BE2C (cell line): ENCODE measurements at regions not wholly inside any gene's neighbourhood (a gene's known extent, or its start where the extent isn't known, plus 50 kb on each side); places are given as distances from the start of the nearest gene placed in this dataset.

ENCODE experiments used
- DNase-seq: peaks from one replicate; pipeline ENCODE4 v3.0.0-alpha.2; 2020
- H3K27me3 ChIP-seq: fragments of 250-450 bp; sonication (Bioruptor Pico); 2 replicates; pipeline ENCODE4 v1.5.1; 2020; ENCODE audit warnings: mild to moderate bottlenecking
- H3K36me3 ChIP-seq: fragments of 250-450 bp; sonication (Bioruptor Pico); 2 replicates; pipeline ENCODE4 v1.5.1; 2020; ENCODE audit warnings: mild to moderate bottlenecking
- H3K4me1 ChIP-seq: fragments of 250-450 bp; sonication (Bioruptor Pico); 2 replicates; pipeline ENCODE4 v1.5.1; 2020
- H3K4me3 ChIP-seq: 2 replicates; pipeline ENCODE4 v1.5.1; 2011; ENCODE audit warnings: low read depth, low read length
- H3K9me3 ChIP-seq: fragments of 250-450 bp; sonication (Bioruptor Pico); 2 replicates; pipeline ENCODE4 v1.5.1; 2020
- TF ChIP-seq, protein P1 (sequence below): IDR thresholded peaks from 2 replicates; pipeline ENCODE4 v1.5.1; 2012; ENCODE audit warnings: mild to moderate bottlenecking, low read depth, low read length

DNA sequence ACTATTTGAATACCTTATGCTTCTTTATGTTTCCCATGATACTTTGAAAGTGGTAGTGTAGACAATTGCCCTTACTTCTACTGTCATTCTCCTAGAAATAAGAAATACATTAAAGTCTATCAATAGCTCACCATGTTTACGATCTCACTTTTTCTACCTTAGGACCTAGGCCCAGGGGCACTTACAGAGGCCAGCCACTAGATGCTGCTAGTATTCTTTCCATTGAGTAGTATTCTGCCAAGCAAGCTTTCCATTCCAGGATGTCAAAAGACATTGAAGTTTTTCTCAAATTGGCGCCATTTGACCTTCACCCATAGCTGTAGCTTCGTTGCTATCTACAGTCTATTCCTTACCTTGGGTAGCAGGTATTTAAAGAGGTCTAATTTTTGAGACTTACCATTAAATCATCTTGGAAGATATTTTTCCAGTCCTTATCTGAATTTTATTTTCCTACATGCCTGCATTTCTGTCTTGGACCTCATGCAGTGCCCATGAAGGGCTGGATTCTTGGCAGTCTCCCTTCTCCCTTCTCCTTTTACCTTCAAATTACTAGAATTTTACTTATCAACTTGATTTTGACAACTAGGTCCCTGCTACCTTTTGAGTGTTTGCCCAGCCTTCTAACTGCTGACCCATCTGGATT, 246.0 kb upstream of the NUDT12 start:
- TF ChIP-seq, protein P1, sequence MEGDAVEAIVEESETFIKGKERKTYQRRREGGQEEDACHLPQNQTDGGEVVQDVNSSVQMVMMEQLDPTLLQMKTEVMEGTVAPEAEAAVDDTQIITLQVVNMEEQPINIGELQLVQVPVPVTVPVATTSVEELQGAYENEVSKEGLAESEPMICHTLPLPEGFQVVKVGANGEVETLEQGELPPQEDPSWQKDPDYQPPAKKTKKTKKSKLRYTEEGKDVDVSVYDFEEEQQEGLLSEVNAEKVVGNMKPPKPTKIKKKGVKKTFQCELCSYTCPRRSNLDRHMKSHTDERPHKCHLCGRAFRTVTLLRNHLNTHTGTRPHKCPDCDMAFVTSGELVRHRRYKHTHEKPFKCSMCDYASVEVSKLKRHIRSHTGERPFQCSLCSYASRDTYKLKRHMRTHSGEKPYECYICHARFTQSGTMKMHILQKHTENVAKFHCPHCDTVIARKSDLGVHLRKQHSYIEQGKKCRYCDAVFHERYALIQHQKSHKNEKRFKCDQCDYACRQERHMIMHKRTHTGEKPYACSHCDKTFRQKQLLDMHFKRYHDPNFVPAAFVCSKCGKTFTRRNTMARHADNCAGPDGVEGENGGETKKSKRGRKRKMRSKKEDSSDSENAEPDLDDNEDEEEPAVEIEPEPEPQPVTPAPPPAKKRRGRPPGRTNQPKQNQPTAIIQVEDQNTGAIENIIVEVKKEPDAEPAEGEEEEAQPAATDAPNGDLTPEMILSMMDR, result peak; percentile 100
- Histone ChIP-seq H3K4me3 (no peak overlapping the region), H3K27me3 (no peaks in the 10 kb centered on the region), H3K36me3 (no peaks in the 10 kb centered on the region), H3K4me1 (peaks cover 11% of the 10 kb centered on the region), H3K9me3 (no peaks in the 10 kb centered on the region)
- peak; percentile 53 for DNase-seq

DNA sequence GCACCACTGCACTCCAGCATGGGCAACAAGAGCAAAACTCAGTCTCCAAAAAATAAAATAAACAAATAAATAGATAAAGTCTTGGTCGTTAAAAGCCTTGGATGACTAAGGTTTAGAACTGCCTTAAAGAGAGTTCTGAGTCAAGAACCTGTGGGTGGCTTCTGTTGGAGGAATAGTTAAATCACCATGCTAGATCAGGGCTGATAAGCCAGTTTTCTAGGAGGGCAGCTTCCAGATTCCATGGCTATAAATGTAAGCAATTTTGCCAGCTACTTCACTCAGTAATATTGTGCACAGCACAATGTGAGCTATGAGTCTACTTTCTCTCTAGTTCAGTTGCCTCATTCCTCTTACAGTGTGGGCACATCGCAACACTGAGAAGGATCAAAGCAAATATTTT, 242.1 kb upstream of the NUDT12 start:
- Histone ChIP-seq H3K36me3 (no peaks in the 10 kb centered on the region), H3K4me1 (peaks cover 16% of the 10 kb centered on the region), H3K4me3 (no peak overlapping the region), H3K27me3 (no peaks in the 10 kb centered on the region), H3K9me3 (no peaks in the 10 kb centered on the region)
- no peak for DNase-seq
- TF ChIP-seq, protein P1, result no peak

- no peak for DNase-seq
These were observed 239.1 kb upstream of the NUDT12 start for GRCh38 chr5:103801681-103802080.

DNA sequence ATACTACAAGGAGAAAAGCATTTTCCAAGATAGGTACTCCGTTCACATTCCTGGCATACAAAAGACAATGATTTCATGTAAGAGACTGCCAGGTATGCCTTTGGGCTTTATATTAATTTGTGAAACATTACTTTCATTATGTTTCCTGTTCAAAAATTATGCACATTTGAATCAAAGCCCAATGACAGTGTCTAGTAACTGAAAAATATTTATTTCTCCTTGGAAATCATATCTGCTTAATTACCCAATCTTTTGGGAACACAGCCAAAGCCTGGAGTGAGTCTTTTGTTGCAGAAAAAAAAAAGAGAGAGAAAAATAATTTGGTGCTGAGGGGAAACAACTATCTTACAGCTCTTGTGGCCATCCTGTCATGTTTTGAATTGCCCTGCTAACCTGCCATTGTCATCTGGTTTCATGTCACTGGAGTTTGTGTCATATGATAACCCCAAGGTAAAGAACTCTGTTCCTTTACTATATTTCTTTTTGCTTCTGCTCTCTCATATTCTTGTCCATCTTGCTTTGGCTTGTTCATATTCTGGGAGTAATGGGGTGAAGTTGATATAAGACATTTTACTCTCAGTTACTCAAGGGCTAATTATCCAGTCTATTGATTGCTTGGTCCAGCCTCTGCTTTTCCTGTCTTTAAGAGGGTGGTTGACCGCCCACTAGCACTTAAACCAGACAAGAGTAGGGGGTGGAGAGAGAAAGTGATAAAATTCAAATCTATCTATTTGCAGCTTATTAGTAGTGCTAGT, 238.3 kb upstream of the NUDT12 start:
- H3K9me3 ChIP-seq, result no peaks in the 10 kb centered on the region; the same call in none of the 2 replicates
- H3K4me3 ChIP-seq, result no peak overlapping the region
- TF ChIP-seq, protein P1, result no peak
- DNase-seq, result no peak
- H3K36me3 ChIP-seq, result no peaks in the 10 kb centered on the region
- H3K4me1 ChIP-seq, result peaks cover 8% of the 10 kb centered on the region; the same call in 1 of the 2 replicates
- H3K27me3 ChIP-seq, result no peaks in the 10 kb centered on the region

More at GRCh38 chr5:103801681-103802080, 239.1 kb upstream of the NUDT12 start:
- Histone ChIP-seq H3K9me3 (no peaks in the 10 kb centered on the region; the same call in none of the 2 replicates), H3K4me1 (peaks cover 12% of the 10 kb centered on the region), H3K27me3 (no peaks in the 10 kb centered on the region), H3K4me3 (no peak overlapping the region), H3K36me3 (no peaks in the 10 kb centered on the region)
- TF ChIP-seq, protein P1, result no peak

DNA sequence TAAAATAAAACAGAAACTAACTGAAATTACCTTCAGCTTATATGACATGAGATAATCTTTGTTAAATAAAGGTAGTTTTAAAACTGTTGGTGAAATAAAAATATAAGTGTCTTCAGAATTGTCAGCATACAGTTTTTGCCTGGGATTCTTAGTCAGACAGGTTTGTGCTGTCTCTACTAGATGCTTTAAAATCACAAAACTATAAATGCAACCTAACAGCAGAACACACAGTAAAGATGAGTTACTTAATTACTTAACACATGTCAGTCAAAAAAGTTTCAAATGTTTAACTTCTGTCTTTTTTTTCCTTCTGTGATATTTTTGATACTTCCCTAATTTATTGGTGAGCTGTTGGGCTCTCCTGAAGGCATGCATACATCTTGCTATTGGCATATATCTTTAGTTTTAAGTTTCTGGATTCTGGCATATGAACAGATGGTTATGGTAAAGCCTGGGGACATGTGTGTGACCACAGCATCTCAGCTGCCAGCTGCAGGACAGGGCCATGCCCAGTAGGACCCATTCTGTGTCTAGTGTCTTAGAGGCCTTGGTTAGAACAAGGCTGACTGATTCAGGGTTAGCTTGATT, 231.1 kb upstream of the NUDT12 start:
- H3K4me1 ChIP-seq, result 0 out of 2 replicates have a peak, but pooled peaks cover 3% of the 10 kb centered on the region
- H3K27me3 ChIP-seq, result no peaks in the 10 kb centered on the region
- TF ChIP-seq, protein P1, result no peak
- H3K9me3 ChIP-seq, result peaks cover 9% of the 10 kb centered on the region
- H3K36me3 ChIP-seq, result no peaks in the 10 kb centered on the region
- no peak for DNase-seq
- H3K4me3 ChIP-seq, result no peak overlapping the region

DNA sequence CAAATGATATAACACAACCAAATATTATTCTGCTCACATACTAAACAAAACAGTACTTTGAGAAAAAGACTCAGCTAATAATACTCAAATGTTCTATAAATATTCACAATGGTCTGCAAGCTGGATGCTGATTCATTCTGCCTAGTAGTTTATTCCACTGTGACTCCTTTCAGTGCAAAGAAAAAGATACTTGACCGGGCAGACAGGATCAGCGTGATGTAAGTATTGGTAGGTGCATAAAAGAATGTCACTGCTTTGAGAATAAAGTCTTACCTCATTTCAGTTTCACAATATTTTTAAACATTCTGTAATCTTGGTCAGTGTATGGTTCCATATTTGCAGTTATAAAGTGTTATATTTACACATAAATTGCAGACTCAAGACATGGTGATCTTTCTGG, 223.0 kb upstream of the NUDT12 start:
- H3K4me1 ChIP-seq, result peaks cover 34% of the 10 kb centered on the region
- peaks cover 3% of the 10 kb centered on the region for H3K9me3 ChIP-seq
- H3K27me3 ChIP-seq, result no peaks in the 10 kb centered on the region
- DNase-seq, result no peak
- TF ChIP-seq, protein P1, result no peak
- no peak overlapping the region for H3K4me3 ChIP-seq
- H3K36me3 ChIP-seq, result no peaks in the 10 kb centered on the region
